Thoracic aorta (tissue), 2 donors: ENCODE measurements at regions not wholly inside any gene's neighbourhood (a gene's known extent, or its start where the extent isn't known, plus 50 kb on each side); places are given as distances from the start of the nearest gene placed in this dataset.

Experiments used
- ATAC-seq: fragments of 150-250 bp; one replicate; pipeline ENCODE4 v1.8.0; 2017; ENCODE audit warnings: low read depth; ENCODE audit not compliant: insufficient number of reproducible peaks, low FRiP score
- DNase-seq: peaks from one replicate; pipeline ENCODE4 v3.0.0-alpha.2; 2020; ENCODE audit warnings: low spot score
- H3K27ac ChIP-seq, 2 donors: fragments of 200-600 bp; sonication (generic); 1 replicate in 1 of 2; 2 replicates in 1 of 2; pipeline ENCODE4 v1.5.1; 2016; ENCODE audit warnings: mild to moderate bottlenecking in 2 of 2, moderate library complexity in 2 of 2
- H3K27me3 ChIP-seq: fragments of 200-600 bp; sonication (generic); replicated peaks from 2 replicates; pipeline ENCODE4 v1.6.0; 2016; ENCODE audit warnings: mild to moderate bottlenecking; ENCODE audit not compliant: insufficient read depth
- H3K36me3 ChIP-seq: fragments of 200-600 bp; sonication (generic); one replicate; pipeline ENCODE4 v1.5.1; 2016
- H3K4me1 ChIP-seq, 2 donors: fragments of 200-600 bp; sonication (generic); 1 replicate in 1 of 2; 2 replicates in 1 of 2; pipeline versions ENCODE4 v1.5.1 to v1.6.0; 2016; ENCODE audit warnings: low read depth in 2 of 2, mild to moderate bottlenecking in 1 of 2; ENCODE audit not compliant: control insufficient read depth in 1 of 2
- H3K4me3 ChIP-seq: fragments of 200-600 bp; sonication (generic); 2 replicates; pipeline ENCODE4 v1.5.1; 2016; ENCODE audit warnings: mild to moderate bottlenecking
- H3K9me3 ChIP-seq: fragments of 200-600 bp; sonication (generic); 2 replicates; pipeline ENCODE4 v1.5.1; 2016
- TF ChIP-seq, protein P1 (sequence below): fragments of 200-600 bp; sonication (generic); IDR thresholded peaks from one replicate; pipeline ENCODE4 v1.5.1; 2019; ENCODE audit warnings: antibody characterized with exemption

DNA sequence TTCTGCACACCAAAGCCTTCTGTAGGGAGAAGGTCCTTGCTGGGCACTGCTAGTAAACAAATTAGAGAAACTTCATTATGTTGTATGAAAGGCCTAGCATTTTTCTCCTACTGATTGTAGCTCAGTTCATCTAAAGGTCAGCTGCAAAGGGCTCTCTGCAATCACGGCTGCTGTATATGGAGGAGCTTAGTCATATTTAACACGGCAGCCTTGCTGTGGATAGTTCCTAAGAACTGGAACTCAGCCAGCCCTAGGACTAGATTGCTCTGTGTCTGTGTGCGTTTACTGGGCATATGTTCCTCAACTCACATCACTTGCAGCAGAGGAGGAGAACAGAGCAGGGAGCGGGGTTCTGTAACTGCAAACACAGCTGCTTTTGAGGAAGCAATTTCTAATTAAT is 1103.9 kb upstream of the KLHL29 start:
- ATAC-seq (no peak), DNase-seq (no peak)
- H3K27me3 ChIP-seq: no peaks in the 10 kb centered on the region
- H3K9me3 ChIP-seq: no peaks in the 10 kb centered on the region
- H3K4me3 ChIP-seq: no peak overlapping the region
- TF ChIP-seq, protein P1, sequence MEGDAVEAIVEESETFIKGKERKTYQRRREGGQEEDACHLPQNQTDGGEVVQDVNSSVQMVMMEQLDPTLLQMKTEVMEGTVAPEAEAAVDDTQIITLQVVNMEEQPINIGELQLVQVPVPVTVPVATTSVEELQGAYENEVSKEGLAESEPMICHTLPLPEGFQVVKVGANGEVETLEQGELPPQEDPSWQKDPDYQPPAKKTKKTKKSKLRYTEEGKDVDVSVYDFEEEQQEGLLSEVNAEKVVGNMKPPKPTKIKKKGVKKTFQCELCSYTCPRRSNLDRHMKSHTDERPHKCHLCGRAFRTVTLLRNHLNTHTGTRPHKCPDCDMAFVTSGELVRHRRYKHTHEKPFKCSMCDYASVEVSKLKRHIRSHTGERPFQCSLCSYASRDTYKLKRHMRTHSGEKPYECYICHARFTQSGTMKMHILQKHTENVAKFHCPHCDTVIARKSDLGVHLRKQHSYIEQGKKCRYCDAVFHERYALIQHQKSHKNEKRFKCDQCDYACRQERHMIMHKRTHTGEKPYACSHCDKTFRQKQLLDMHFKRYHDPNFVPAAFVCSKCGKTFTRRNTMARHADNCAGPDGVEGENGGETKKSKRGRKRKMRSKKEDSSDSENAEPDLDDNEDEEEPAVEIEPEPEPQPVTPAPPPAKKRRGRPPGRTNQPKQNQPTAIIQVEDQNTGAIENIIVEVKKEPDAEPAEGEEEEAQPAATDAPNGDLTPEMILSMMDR: no peak
- no peaks in the 10 kb centered on the region for H3K4me1 ChIP-seq
- H3K27ac ChIP-seq: no peak overlapping the region
- H3K36me3 ChIP-seq: no peaks in the 10 kb centered on the region

DNA sequence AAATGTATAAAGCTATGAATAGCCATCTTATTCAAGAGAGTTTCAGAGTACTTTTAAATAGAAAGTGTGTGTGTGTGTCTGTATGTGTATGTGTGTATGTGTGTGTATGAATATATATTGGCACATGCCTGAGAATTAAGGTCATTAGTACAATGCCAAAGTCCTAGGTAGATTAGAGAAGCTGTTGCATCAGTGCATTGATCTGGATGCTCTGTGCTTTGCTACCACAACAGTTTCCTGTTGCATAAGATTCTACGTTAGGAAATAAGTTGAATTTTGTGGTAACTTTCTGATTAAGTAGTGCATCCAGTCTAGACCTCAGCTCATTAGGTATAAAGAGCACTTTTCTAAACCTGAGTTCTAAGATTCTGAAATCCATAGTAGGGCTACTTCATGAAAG is 1102.8 kb upstream of the KLHL29 start:
- Histone ChIP-seq H3K27ac (no peak overlapping the region), H3K9me3 (no peaks in the 10 kb centered on the region), H3K36me3 (no peaks in the 10 kb centered on the region), H3K27me3 (no peaks in the 10 kb centered on the region), H3K4me3 (no peak overlapping the region), H3K4me1 (no peaks in the 10 kb centered on the region)
- TF ChIP-seq, protein P1: no peak
- no peak for ATAC-seq
- DNase-seq: no peak

DNA sequence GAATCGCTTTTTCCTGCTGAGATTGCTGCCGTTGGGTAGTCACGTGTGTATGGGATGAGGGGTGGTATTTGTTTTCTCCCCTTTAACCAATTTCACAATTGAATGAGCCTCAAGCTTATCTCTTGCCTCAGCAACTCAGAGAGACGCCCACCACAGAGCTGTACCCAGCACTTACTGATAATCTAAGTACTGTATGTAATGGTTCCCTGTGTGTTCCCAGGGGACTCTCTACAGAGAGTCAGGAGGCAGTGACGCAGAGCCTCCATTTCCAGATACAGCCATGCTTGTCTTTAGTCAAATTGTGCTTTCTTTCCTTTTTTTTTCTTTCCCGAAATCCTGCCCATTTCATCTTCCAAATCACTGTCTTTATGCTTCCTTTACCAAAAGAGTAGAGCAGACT is 1102.1 kb upstream of the KLHL29 start:
- no peak overlapping the region for H3K27ac ChIP-seq
- TF ChIP-seq, protein P1: no peak
- no peaks in the 10 kb centered on the region for H3K9me3 ChIP-seq

DNA sequence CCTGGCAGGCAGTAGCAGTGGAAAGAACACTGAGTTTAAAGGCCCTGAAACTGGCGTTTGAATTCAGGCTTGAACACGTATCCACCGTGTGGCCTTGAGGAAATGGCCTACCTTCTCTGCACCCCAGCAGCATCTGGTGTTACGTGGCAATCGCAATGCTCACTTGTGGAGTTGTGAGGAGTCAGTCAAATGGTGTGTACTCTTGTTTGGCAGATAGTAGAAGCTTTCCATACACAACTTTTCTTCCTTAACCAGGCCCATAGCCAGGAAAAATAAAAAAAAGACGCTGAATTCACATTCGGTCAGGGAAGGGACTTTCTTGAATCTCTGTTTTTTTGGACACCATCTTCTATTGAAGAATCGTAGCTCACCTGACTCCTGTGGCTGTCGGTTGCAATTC is 1101.5 kb upstream of the KLHL29 start:
- no peak overlapping the region for H3K4me3 ChIP-seq
- TF ChIP-seq, protein P1: no peak
- DNase-seq: no peak
- no peaks in the 10 kb centered on the region for H3K4me1 ChIP-seq
- H3K27ac ChIP-seq: no peak overlapping the region
- H3K9me3 ChIP-seq: no peaks in the 10 kb centered on the region
- ATAC-seq: no peak
- no peaks in the 10 kb centered on the region for H3K27me3 ChIP-seq
- no peaks in the 10 kb centered on the region for H3K36me3 ChIP-seq

More for the DNA sequence above, 1102.1 kb upstream of the KLHL29 start:
- H3K27me3 ChIP-seq: no peaks in the 10 kb centered on the region
- no peak for ATAC-seq
- H3K4me1 ChIP-seq: no peaks in the 10 kb centered on the region
- no peaks in the 10 kb centered on the region for H3K36me3 ChIP-seq
- DNase-seq: no peak
- H3K4me3 ChIP-seq: no peak overlapping the region

DNA sequence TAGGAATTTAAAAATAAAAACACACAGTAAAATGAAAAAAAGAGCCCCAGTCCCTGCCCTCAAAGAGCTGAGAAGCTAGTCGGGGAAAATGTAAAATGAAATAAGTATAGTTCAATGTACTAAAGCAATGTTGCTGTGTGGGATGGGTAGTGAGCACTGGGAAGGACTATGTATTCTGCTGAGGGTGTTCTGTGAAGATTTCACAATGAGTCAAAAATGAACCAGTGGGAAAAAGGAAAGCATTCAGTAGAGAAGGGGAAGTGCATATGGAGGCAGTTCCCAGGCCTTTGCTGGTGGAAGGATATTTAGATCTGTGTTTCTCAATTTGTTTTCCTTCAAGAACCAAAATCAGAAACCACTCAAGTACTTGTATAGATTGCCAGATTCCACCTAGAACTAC is 1094.7 kb upstream of the KLHL29 start:
- TF ChIP-seq, protein P1: no peak
- ATAC-seq (no peak), DNase-seq (no peak)
- H3K27ac ChIP-seq: no peak overlapping the region
- no peaks in the 10 kb centered on the region for H3K27me3 ChIP-seq
- no peaks in the 10 kb centered on the region for H3K4me1 ChIP-seq
- no peak overlapping the region for H3K4me3 ChIP-seq
- no peaks in the 10 kb centered on the region for H3K36me3 ChIP-seq
- H3K9me3 ChIP-seq: no peaks in the 10 kb centered on the region
